Adrenal gland (tissue), 5 donors: ENCODE measurements at regions not wholly inside any gene's neighbourhood (a gene's known extent, or its start where the extent isn't known, plus 50 kb on each side); places are given as distances from the start of the nearest gene placed in this dataset.

Experiments used
- CTCF ChIP-seq, 6 experiments: fragments of 450-650 bp in 4 of 6; fragments of 200-600 bp in 2 of 6; sonication (generic) in 1 of 6; IDR thresholded peaks; 1 replicate in 5 of 6; 2 replicates in 1 of 6; pipeline versions ENCODE4 v1.5.1 to v1.8.0; 2016 to 2021; ENCODE audit warnings: antibody characterized with exemption in 6 of 6, mild to moderate bottlenecking in 2 of 6, moderate library complexity in 1 of 6
- POLR2A ChIP-seq, 2 donors: fragments of 450-650 bp; IDR thresholded peaks; one replicate each; pipeline ENCODE4 v1.6.1; 2017; ENCODE audit warnings: antibody characterized with exemption in 2 of 2, mild to moderate bottlenecking in 2 of 2, moderate library complexity in 1 of 2
- donor health status: DM: no; HTN: no; CAD: no.

DNA sequence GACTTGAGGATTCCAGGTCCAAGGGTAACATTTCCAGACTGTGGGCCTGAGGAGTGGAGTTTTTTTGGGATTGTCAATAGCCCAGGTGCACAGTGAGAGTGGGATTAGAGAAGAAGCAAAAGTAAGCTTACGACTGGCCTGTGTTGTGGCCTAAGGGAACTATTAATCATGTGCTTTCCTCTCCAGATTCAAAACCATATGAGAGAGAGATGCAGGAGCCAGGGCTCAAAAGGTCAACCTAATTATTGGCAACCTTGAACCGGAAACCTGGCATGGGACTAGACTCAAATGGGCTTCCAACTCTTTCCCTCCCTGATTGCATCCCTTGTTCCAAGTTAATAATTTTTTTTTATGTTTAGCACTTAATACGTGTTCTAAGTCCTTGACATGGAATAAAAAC is 242.1 kb upstream of the THRB start:
- TF ChIP-seq CTCF (IDR thresholded peaks at IDR 0.05) (no peak), POLR2A (IDR thresholded peaks at IDR 0.05) (no peak)
